ENCODE measurements at regions not wholly inside any gene's neighbourhood (a gene's known extent, or its start where the extent isn't known, plus 50 kb on each side); places are given as distances from the start of the nearest gene placed in this dataset.

DNA sequence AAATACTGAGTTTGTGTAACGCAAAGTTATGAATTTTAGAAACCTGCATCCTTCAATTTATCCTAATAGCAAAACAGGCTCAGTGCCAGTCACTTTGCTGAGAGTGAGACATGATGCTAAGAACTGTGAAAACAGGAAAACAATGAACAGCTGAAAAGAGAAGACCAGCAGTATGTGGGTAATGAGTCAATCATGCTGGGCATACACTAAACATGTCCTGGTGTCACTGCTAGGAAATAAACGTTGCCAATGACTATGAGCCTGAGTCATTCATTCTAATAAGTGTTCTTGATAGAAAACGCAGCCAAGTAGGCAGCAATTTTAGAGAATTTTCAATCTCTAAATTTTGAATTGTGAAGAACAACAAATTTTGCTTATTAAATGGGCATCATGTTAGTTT, 237.3 kb downstream of the GALR1 start:
- TF ChIP-seq GATA1 (IDR thresholded peaks at IDR 0.05; ENCODE audit: low read depth, low read length) (no peak), POLR2A (IDR thresholded peaks at IDR 0.05; ENCODE audit: low read length) (no peak)
- DNase-seq, result no peak

DNA sequence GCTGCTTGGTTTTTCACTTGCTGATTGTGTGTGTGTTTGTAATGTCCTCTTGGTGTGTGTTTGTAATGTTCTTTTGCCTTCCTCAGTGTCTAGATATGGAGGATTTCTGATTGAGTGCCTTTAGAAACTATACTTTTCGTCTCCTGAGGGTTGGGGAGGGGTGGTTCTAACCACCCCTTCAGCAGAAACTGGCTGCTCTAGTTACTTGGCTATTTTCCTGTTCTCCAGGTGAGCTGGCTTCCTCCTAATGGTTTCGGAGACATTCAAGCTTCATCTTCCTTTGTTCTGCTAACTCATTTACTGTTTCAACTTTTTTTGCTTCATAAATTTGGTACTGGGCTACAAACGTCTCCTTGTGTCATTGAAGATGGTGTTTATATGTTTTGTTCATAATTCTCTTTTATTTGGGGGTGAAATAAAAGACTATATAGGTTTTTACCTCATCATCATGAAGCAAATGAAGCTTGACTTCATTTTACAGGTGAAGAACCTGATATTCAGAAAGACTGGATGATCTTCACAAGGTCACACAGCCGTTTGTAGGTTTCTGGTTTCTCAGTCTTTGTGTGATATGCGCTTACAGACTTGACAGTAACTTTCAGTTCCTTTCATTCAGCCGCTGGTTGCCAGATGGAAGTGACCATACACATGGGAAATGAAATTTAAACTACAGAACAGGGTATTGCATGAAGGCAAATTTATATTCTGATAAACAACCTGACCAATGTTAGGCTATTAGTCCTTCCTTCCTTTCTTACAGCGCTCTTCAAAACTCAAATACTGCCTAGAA, 238.5 kb downstream of the GALR1 start:
- TF ChIP-seq POLR2A (IDR thresholded peaks at IDR 0.05; ENCODE audit: low read length) (no peak), GATA1 (IDR thresholded peaks at IDR 0.05; ENCODE audit: low read depth, low read length) (no peak)
- DNase-seq, result no peak

DNA sequence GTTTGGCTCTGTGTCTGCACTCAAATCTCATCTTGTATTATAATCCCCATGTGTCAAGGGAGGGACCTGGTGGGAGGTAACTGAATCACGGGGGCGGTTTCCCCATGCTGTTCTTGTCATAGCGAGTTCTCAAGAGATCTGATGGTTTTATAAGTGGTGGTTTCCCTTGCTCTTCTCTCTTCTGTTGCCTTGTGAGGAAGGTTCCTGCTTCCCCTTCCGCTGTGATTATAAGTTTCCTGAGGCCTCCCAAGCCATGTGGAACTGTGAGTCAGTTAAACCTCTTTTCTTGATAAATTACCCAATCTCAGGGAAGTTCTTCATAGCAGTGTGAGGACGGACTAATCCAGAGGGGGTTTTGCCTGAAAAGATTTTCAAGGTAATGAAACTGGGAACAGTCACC, 245.4 kb downstream of the GALR1 start:
- no peak for TF ChIP-seq GATA1 (IDR thresholded peaks at IDR 0.05; ENCODE audit: low read depth, low read length)
- TF ChIP-seq POLR2A (IDR thresholded peaks at IDR 0.05; ENCODE audit: low read length), result no peak
- DNase-seq, result no peak

DNA sequence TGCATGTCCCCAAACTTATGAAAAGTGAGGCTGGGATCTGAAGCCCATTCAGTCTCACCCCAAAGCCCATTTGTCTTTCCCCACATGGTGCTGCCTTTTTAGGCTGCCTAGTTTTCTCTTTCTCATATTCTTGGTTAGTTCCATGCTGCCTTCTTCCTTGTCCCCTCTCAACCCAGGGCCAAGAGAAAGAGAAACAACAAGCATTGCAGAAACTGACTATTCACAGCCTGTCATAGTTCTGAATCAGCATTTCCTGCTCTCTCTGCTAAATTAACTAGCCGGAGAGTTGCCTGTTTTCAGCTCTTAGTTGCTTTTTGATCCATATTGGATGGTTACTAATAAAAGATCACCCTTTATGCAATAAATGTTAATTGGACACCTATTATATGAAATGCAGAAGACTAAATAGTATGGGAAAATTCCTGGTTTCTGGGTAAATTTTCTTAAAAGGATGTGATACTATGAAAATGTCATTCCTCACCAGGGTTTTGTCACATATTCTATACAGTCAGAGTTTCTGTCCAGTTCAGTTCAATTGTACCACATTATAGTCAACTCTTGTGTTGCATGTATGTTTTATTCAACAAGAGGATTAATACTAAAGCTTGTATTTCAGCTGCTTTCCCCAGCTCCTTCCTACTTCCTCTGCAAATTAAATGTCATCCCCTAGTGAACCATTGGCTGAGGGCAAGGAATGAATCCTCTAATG, 246.5 kb downstream of the GALR1 start:
- TF ChIP-seq POLR2A (IDR thresholded peaks at IDR 0.05; ENCODE audit: low read length) (no peak), GATA1 (IDR thresholded peaks at IDR 0.05; ENCODE audit: low read depth, low read length) (no peak)
- DNase-seq, result no peak

DNA sequence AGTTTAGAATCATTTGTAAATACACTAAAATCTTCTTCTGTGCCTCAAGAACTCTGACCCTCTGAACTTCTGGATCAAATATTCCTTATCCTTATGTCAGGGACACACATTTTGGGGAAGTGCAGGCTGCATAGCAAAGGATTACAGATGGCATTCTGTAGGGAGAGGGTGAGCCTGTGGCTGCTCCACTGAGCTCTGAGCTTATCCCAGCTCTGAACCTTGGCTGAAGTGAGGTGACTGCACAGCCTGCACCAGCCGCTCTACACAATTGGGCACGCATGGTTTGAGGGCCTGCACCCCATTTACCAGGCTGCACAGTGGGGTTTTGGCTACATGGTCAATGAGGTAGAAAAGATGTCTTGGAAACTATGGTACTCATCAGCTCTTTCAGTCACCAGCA, 251.6 kb downstream of the GALR1 start:
- DNase-seq, result no peak
- TF ChIP-seq POLR2A (IDR thresholded peaks at IDR 0.05; ENCODE audit: low read length) (no peak), GATA1 (IDR thresholded peaks at IDR 0.05; ENCODE audit: low read depth, low read length) (no peak)

DNA sequence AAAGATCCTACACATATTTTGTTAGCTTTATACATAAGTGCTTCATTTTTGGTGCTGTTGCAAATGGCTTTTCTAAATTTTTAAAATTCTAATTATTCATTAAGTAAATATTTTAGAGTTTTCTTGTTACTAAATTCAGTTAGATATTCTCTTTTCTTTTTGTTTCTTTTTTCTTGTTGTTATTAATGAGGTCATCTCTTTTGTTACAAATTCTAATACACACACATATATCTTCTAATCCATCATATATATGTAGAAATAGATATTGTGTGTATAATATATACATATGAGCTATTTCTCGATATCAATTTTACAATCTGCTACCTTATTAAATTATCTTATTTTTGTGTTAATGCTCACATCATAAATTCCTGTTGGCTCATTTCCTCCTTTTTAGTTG, 255.9 kb downstream of the GALR1 start:
- TF ChIP-seq GATA1 (IDR thresholded peaks at IDR 0.05; ENCODE audit: low read depth, low read length) (no peak), POLR2A (IDR thresholded peaks at IDR 0.05; ENCODE audit: low read length) (no peak)
- no peak for DNase-seq

DNA sequence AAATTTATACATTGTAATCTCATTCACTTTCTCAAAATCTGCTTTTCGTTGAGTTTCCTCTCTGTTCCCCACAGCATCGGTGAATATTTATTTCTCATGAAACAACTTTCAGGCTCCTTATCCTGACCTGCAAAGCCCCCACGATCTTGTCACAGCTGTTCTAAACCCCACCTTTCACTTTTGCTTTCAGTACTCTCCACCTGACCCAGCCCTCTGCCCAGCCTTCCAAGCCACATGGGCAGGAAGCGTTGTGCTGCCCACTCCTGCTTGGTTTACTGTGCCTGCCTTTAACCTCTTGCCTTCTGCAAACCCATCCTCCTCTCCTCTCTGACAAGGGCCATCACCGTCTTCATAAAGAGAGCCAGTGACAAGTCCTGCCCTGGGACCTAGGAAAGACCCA, 262.5 kb downstream of the GALR1 start:
- TF ChIP-seq GATA1 (IDR thresholded peaks at IDR 0.05; ENCODE audit: low read depth, low read length), result no peak
- TF ChIP-seq POLR2A (IDR thresholded peaks at IDR 0.05; ENCODE audit: low read length), result no peak
- DNase-seq, result no peak

DNA sequence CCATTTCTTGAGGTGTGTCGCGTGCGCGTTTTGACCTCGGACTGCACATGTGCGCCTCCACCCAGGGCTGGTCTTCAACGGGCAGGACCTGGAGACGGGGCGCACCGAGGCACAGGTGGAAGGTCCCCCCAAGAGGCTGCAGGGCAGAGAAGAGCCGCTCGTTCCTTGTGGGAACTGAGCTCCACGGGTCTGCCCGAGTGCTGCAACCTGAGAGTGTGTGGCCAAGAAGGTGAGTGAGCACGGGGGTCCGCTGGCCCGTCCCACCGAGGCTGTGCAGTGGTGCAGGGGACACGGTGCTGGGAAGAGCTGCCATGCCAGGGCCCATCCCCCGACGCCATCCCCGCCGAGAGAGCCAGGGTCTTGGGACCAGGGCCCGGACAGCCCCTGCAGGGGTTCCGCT, 268.3 kb downstream of the GALR1 start:
- TF ChIP-seq GATA1 (IDR thresholded peaks at IDR 0.05; ENCODE audit: low read depth, low read length), result no peak
- no peak for TF ChIP-seq POLR2A (IDR thresholded peaks at IDR 0.05; ENCODE audit: low read length)
- no peak for DNase-seq

DNA sequence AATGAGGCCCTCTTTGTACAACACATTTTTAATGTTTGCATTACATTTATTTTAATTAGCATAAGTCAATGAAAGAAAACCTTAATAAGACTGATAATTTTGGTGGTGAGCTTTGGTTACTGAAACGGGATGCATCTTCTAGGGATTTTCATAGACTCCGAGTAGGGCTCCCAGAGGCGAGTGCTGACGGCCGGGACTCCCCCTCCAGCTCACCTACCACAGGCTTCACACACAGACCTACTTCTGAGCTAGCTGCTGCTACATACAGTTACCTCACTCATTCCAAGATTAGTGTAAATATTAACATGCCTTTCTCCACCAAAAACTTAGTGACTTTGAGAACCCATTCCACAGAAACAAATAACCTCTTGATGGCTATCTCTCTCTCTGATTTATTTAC, 271.1 kb downstream of the GALR1 start:
- no peak for TF ChIP-seq GATA1 (IDR thresholded peaks at IDR 0.05; ENCODE audit: low read depth, low read length)
- no peak for TF ChIP-seq POLR2A (IDR thresholded peaks at IDR 0.05; ENCODE audit: low read length)

DNA sequence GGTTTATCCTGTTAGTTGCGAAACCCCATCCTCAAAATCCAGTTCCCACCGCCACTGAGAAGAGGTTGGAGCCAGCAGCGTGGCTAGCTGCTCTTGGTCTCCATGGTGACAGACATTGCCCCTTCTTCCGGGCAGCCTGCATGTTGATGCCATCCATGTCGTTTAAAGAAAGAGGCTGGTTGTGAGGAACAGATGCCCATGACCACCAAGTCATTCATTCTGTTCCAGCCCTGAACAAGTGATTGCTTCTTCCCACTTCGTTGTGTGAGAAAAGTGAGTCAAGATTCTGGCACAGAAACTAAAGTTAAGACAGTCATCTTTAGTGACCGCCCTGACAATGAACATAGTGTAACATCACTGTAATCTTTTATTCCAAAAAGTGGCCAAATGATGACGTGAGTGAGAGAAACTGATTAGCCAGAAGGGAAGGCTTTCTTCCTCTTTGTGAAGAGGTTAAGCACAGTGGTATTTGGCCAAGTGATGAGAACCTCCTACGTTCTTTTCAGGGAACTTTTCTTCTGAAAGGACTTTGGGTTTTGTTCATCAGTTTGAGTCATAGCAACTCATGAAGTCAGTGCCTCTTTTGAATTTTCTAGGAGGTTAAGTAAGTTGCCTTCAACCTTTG, 272.5 kb downstream of the GALR1 start:
- TF ChIP-seq GATA1 (IDR thresholded peaks at IDR 0.05; ENCODE audit: low read depth, low read length), result no peak
- TF ChIP-seq POLR2A (IDR thresholded peaks at IDR 0.05; ENCODE audit: low read length), result no peak
- no peak for DNase-seq

More for the DNA sequence above, 271.1 kb downstream of the GALR1 start:
- no peak for DNase-seq

DNA sequence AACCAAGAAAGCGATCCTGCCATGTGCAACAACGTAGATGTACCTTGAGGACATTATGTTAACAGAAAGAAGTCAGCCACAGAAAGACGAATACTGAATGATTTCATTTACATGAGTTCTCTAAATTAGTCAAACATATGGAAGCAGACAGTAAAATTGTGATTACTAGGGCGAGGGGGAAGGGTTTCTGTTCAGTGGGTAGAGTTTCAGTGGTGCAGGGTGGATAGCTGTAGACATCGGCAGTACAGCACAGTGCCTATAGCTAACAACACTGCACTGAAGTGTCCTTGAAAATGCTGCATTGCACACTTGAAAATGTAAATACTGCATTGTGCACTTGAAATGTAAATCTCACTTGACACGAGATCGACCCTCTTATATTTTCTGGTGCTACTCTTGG, 275.3 kb downstream of the GALR1 start:
- TF ChIP-seq POLR2A (IDR thresholded peaks at IDR 0.05; ENCODE audit: low read length) (no peak), GATA1 (IDR thresholded peaks at IDR 0.05; ENCODE audit: low read depth, low read length) (no peak)
- no peak for DNase-seq

DNA sequence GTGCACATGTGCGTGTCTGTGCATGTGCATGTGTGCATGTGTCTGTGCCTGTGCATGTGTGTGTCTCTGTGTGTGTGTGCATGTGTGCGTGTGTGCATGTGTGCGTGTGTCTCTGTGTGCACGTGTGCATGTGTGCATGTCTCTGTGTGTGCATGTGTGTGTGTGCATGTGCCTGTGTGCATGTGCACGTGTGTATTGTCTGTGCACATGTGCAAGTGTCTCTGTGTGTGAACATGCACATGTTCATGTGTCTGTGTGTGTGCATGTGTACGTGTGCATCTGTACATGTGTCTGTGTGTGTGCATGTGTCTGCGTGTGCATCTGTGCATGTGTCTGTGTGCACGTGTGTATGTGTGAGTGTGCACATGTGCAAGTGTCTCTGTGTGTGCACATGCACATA, 277.3 kb downstream of the GALR1 start:
- TF ChIP-seq POLR2A (IDR thresholded peaks at IDR 0.05; ENCODE audit: low read length), result no peak
- no peak for TF ChIP-seq GATA1 (IDR thresholded peaks at IDR 0.05; ENCODE audit: low read depth, low read length)
- no peak for DNase-seq

DNA sequence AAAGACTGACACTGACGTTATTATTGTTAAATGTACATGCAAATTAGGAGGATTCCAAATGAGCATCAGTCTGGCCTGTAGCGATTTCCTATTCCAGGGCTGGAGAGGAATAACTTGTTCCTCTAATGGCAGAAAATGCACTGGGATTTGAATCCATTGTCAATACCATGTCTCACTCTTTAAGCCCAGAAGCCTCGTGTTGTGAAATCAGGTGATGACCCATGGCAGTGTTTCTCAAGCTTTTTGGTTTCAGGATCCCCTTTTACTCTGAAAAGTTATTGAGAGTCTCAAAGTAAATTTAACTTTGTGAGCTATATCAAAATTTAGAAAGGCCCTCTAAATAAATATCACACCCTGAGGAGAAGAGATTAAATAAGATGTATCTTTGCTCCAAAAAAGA, 279.2 kb downstream of the GALR1 start:
- TF ChIP-seq POLR2A (IDR thresholded peaks at IDR 0.05; ENCODE audit: low read length) (no peak), GATA1 (IDR thresholded peaks at IDR 0.05; ENCODE audit: low read depth, low read length) (no peak)
- no peak for DNase-seq

DNA sequence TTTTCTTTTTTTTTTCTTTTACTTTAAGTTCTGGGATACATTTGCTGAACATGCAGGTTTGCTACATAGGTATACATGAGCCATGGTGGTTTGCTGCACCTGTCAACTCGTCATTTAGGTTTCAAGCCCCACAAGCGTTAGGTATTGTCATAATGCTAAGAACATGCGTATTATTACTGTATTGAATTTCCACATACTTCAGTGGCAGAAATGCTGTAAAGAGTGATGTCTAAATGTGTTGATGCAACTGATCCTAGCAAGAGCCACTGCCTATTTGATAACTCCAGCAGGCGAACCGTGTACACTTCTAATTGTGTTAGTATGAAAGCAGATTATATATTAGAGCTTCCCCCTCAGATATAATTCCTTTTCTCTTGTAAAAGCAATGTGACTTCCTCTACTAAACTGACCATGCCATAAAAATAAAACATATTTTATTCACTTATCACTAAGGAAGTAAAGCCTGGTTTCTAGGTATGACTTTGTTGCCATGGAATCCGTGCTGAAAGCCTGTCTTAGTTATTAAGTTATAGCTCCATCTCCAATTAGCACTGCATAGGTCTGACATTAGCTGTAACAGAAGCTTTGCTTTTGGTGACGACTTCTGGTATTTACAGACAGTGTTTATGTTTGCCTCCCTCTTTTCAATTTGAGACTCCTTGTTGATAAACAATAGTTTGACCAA, 280.0 kb downstream of the GALR1 start:
- DNase-seq, result no peak
- TF ChIP-seq GATA1 (IDR thresholded peaks at IDR 0.05; ENCODE audit: low read depth, low read length) (no peak), POLR2A (IDR thresholded peaks at IDR 0.05; ENCODE audit: low read length) (no peak)

Data from erythroblast (primary cell).